Astrocyte (in vitro differentiated cells and primary cell): ENCODE measurements at regions not wholly inside any gene's neighbourhood (a gene's known extent, or its start where the extent isn't known, plus 50 kb on each side); places are given as distances from the start of the nearest gene placed in this dataset.

Experiments
- DNase-seq: peaks from one replicate; pipeline ENCODE4 v3.0.0-alpha.2; 2010; ENCODE audit warnings: low read depth
- FAIRE-seq: peaks from 2 replicates; lab custom pipeline; 2011; peaks lifted over from hg19 to GRCh38; lab: Jason Lieb, UNC
- H2AFZ ChIP-seq: 2 replicates; pipeline ENCODE4 v1.6.0; 2012; ENCODE audit warnings: low read depth, low read length, inconsistent platforms
- H3K27ac ChIP-seq: 2 replicates; pipeline ENCODE4 v1.5.1; 2011; ENCODE audit warnings: low read depth, low read length, inconsistent platforms
- H3K27me3 ChIP-seq: 2 replicates; pipeline ENCODE4 v1.6.0; 2011; ENCODE audit warnings: low read length, inconsistent platforms; ENCODE audit not compliant: insufficient read depth
- H3K36me3 ChIP-seq: 2 replicates; pipeline ENCODE4 v1.5.1; 2011; ENCODE audit warnings: low read length, inconsistent platforms; ENCODE audit not compliant: insufficient read depth
- H3K4me1 ChIP-seq: 2 replicates; pipeline ENCODE4 v1.5.1; 2011; ENCODE audit warnings: low read length, inconsistent platforms; ENCODE audit not compliant: insufficient read depth
- H3K4me2 ChIP-seq: 2 replicates; pipeline ENCODE4 v1.6.0; 2012; ENCODE audit warnings: low read length, inconsistent platforms
- H3K4me3 ChIP-seq: 2 replicates; pipeline ENCODE4 v1.5.1; 2011; ENCODE audit warnings: low read depth, mild to moderate bottlenecking, low read length, inconsistent platforms; ENCODE audit not compliant: insufficient read depth
- H3K79me2 ChIP-seq: 2 replicates; pipeline ENCODE4 v1.6.0; 2012; ENCODE audit warnings: mild to moderate bottlenecking, low read length, inconsistent platforms; ENCODE audit not compliant: insufficient read depth
- H3K9ac ChIP-seq: 2 replicates; pipeline ENCODE4 v1.6.0; 2012; ENCODE audit warnings: mild to moderate bottlenecking, low read length, inconsistent platforms
- H3K9me3 ChIP-seq: 2 replicates; pipeline ENCODE4 v1.5.1; 2012; ENCODE audit warnings: low read depth, mild to moderate bottlenecking, low read length, inconsistent platforms; ENCODE audit not compliant: insufficient read depth
- H4K20me1 ChIP-seq: 2 replicates; pipeline ENCODE4 v1.6.0; 2012; ENCODE audit warnings: low read length, inconsistent platforms; ENCODE audit not compliant: insufficient read depth
- H3K27ac Mint-ChIP-seq: one replicate; pipeline ENCODE4 v1.8.0; 2021; ENCODE audit warnings: mild to moderate bottlenecking, mixed read lengths; ENCODE audit not compliant: unreplicated experiment
- H3K27me3 Mint-ChIP-seq: one replicate; pipeline ENCODE4 v1.8.0; 2021; ENCODE audit warnings: low read depth, mixed read lengths; ENCODE audit not compliant: unreplicated experiment
- H3K36me3 Mint-ChIP-seq: one replicate; pipeline ENCODE4 v1.8.0; 2021; ENCODE audit warnings: low read depth, mixed read lengths; ENCODE audit not compliant: unreplicated experiment
- H3K4me1 Mint-ChIP-seq: one replicate; pipeline ENCODE4 v1.8.0; 2021; ENCODE audit warnings: low read depth, mixed read lengths; ENCODE audit not compliant: unreplicated experiment
- H3K4me3 Mint-ChIP-seq: one replicate; pipeline ENCODE4 v1.8.0; 2021; ENCODE audit warnings: mild to moderate bottlenecking, moderate library complexity, mixed read lengths; ENCODE audit not compliant: unreplicated experiment
- H3K9me3 Mint-ChIP-seq: one replicate; pipeline ENCODE4 v1.8.0; 2021; ENCODE audit warnings: mild to moderate bottlenecking, mixed read lengths; ENCODE audit not compliant: unreplicated experiment
- CTCF ChIP-seq: IDR thresholded peaks from 2 replicates; pipeline ENCODE4 v1.5.1; 2011; ENCODE audit warnings: low read depth, mild to moderate bottlenecking, inconsistent platforms, low read length, moderate library complexity; ENCODE audit not compliant: insufficient read depth
- EZH2 ChIP-seq: IDR thresholded peaks from 2 replicates; pipeline ENCODE4 v1.6.1; 2012; ENCODE audit warnings: mild to moderate bottlenecking, low read length, inconsistent platforms; ENCODE audit not compliant: insufficient read depth

GRCh38 chr14:41490323-41490722, 116.4 kb upstream of the LRFN5 start:
- H2AFZ ChIP-seq: no peak overlapping the region
- no peaks in the 10 kb centered on the region for H3K9me3 Mint-ChIP-seq

GRCh38 chr14:41489315-41489972, 117.2 kb upstream of the LRFN5 start:
- Histone ChIP-seq H3K27ac (no peak overlapping the region), H4K20me1 (no peaks in the 10 kb centered on the region), H3K36me3 (no peaks in the 10 kb centered on the region), H3K9ac (no peak overlapping the region), H3K4me2 (no peak overlapping the region), H3K9me3 (no peaks in the 10 kb centered on the region), H3K4me1 (no peaks in the 10 kb centered on the region), H3K4me3 (no peak overlapping the region), H3K27me3 (no peaks in the 10 kb centered on the region), H3K79me2 (no peaks in the 10 kb centered on the region), H2AFZ (no peak overlapping the region)
- FAIRE-seq: no peak
- H3K4me3 Mint-ChIP-seq: no peak overlapping the region
- no peaks in the 10 kb centered on the region for H3K27me3 Mint-ChIP-seq
- TF ChIP-seq CTCF (no peak), EZH2 (no peak)
- H3K27ac Mint-ChIP-seq: no peak overlapping the region
- no peak for DNase-seq
- no peaks in the 10 kb centered on the region for H3K9me3 Mint-ChIP-seq
- H3K4me1 Mint-ChIP-seq: no peaks in the 10 kb centered on the region
- no peaks in the 10 kb centered on the region for H3K36me3 Mint-ChIP-seq

More at GRCh38 chr14:41490323-41490722, 116.4 kb upstream of the LRFN5 start:
- no peak overlapping the region for H3K27ac ChIP-seq
- no peaks in the 10 kb centered on the region for H3K27me3 ChIP-seq
- no peak overlapping the region for H3K4me3 Mint-ChIP-seq
- no peak for FAIRE-seq
- no peaks in the 10 kb centered on the region for H3K27me3 Mint-ChIP-seq
- no peaks in the 10 kb centered on the region for H3K9me3 ChIP-seq
- H4K20me1 ChIP-seq: no peaks in the 10 kb centered on the region
- no peaks in the 10 kb centered on the region for H3K79me2 ChIP-seq
- no peaks in the 10 kb centered on the region for H3K36me3 ChIP-seq
- H3K4me3 ChIP-seq: no peak overlapping the region
- no peak for DNase-seq
- no peak overlapping the region for H3K9ac ChIP-seq
- no peaks in the 10 kb centered on the region for H3K4me1 Mint-ChIP-seq
- H3K4me2 ChIP-seq: no peak overlapping the region
- H3K36me3 Mint-ChIP-seq: no peaks in the 10 kb centered on the region
- H3K4me1 ChIP-seq: no peaks in the 10 kb centered on the region
- H3K27ac Mint-ChIP-seq: no peak overlapping the region
- TF ChIP-seq CTCF (no peak), EZH2 (no peak)

DNA sequence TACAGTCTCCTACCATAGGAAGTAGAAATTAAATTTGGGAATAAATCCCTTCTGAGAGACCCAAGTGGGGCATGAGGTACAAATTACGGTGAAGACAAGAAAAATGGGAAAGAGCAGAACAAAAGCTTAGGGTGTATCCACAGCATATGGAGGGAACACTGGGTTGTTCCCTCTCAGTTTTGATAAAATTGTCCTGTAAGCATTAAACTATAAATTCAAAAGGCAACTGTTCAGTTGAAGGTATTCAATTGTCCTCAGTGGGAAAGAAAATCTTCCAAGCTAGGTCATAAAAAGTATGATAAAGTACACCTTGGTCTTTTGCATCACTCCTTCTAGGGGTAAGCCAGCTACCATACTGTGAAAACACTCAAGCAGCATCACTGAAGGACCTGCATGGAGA, 118.3 kb upstream of the LRFN5 start:
- Mint-ChIP-seq H3K27ac (no peak overlapping the region), H3K4me1 (no peaks in the 10 kb centered on the region), H3K27me3 (no peaks in the 10 kb centered on the region), H3K9me3 (no peaks in the 10 kb centered on the region), H3K4me3 (no peak overlapping the region), H3K36me3 (no peaks in the 10 kb centered on the region)
- Histone ChIP-seq H3K9ac (no peak overlapping the region), H3K27me3 (no peaks in the 10 kb centered on the region), H3K9me3 (no peaks in the 10 kb centered on the region), H3K27ac (no peak overlapping the region), H4K20me1 (no peaks in the 10 kb centered on the region), H3K4me2 (no peak overlapping the region), H3K4me3 (no peak overlapping the region), H3K36me3 (no peaks in the 10 kb centered on the region), H2AFZ (no peak overlapping the region), H3K4me1 (no peaks in the 10 kb centered on the region), H3K79me2 (no peaks in the 10 kb centered on the region)
- FAIRE-seq (no peak), DNase-seq (no peak)
- no peak for TF ChIP-seq EZH2
- TF ChIP-seq CTCF: no peak
